ENCODE measurements at regions not wholly inside any gene's neighbourhood (a gene's known extent, or its start where the extent isn't known, plus 50 kb on each side); places are given as distances from the start of the nearest gene placed in this dataset.

GRCh38 chr3:6416049-6416661 lies 444.8 kb upstream of the GRM7 start:
- TF ChIP-seq TAF1 (IDR thresholded peaks at IDR 0.05; ENCODE audit: low read depth), result no peak
- TF ChIP-seq POLR2AphosphoS5 (IDR thresholded peaks at IDR 0.05), result peak; percentile 44
- TF ChIP-seq SMC3 (conservative IDR thresholded peaks at IDR 0.05; ENCODE audit: poor library complexity), result peak; percentile 51
- peak; percentile 35 for TF ChIP-seq CTCF (IDR thresholded peaks at IDR 0.05; ENCODE audit: poor library complexity, severe bottlenecking)
- peak; percentile 45 for TF ChIP-seq RAD21 (conservative IDR thresholded peaks at IDR 0.05)
- TF ChIP-seq MXI1 (conservative IDR thresholded peaks at IDR 0.05; ENCODE audit: poor library complexity, severe bottlenecking), result no peak
- TF ChIP-seq EP300 (conservative IDR thresholded peaks at IDR 0.05; ENCODE audit: poor library complexity, severe bottlenecking), result peak; percentile 83
- TF ChIP-seq EZH2 (IDR thresholded peaks at IDR 0.05; ENCODE audit: borderline replicate concordance, insufficient read depth, low read length, poor library complexity, severe bottlenecking), result no peak
- peak; percentile 83 for TF ChIP-seq REST (IDR thresholded peaks at IDR 0.05; ENCODE audit: borderline replicate concordance)
